Small intestine (tissue), 7 donors: ENCODE measurements at regions not wholly inside any gene's neighbourhood (a gene's known extent, or its start where the extent isn't known, plus 50 kb on each side); places are given as distances from the start of the nearest gene placed in this dataset.

ENCODE experiments used
- DNase-seq, 2 donors: peaks; one replicate each; pipeline versions ENCODE4 v3.0.0 to v3.0.0-alpha.2; 2013
- FAIRE-seq: peaks from 2 replicates; lab custom pipeline; 2012; peaks lifted over from hg19 to GRCh38; lab: Jason Lieb, UNC
- H3K27ac ChIP-seq, 3 donors: one replicate each; pipeline ENCODE4 v1.5.1; 2013; ENCODE audit warnings: low read length in 2 of 3, mild to moderate bottlenecking in 2 of 3, control low read depth in 1 of 3, inconsistent platforms in 1 of 3, low read depth in 1 of 3, moderate library complexity in 1 of 3
- H3K27me3 ChIP-seq, 3 donors: one replicate each; pipeline ENCODE4 v1.6.1; 2013; ENCODE audit warnings: low read length in 3 of 3, inconsistent platforms in 1 of 3; ENCODE audit not compliant: control insufficient read depth in 3 of 3, insufficient read depth in 3 of 3
- H3K36me3 ChIP-seq, 3 donors: one replicate each; pipeline ENCODE4 v1.6.1; 2013; ENCODE audit warnings: low read length in 3 of 3, inconsistent platforms in 1 of 3, low read depth in 1 of 3, mild to moderate bottlenecking in 1 of 3, moderate library complexity in 1 of 3; ENCODE audit not compliant: control insufficient read depth in 3 of 3, insufficient read depth in 2 of 3
- H3K4me1 ChIP-seq, 3 donors: one replicate each; pipeline ENCODE4 v1.6.1; 2013; ENCODE audit warnings: low read length in 2 of 3, inconsistent platforms in 1 of 3, low read depth in 1 of 3, mild to moderate bottlenecking in 1 of 3, moderate library complexity in 1 of 3; ENCODE audit not compliant: control insufficient read depth in 3 of 3, insufficient read depth in 2 of 3
- H3K4me3 ChIP-seq, 3 donors: one replicate each; pipeline ENCODE4 v1.5.1; 2013; ENCODE audit warnings: low read length in 3 of 3, control low read depth in 1 of 3, inconsistent platforms in 1 of 3, low read depth in 1 of 3, mild to moderate bottlenecking in 1 of 3, moderate library complexity in 1 of 3
- H3K9me3 ChIP-seq, 2 donors: one replicate each; pipeline ENCODE4 v1.6.1; 2013; ENCODE audit warnings: low read depth in 1 of 2, low read length in 1 of 2; ENCODE audit not compliant: control insufficient read depth in 2 of 2, insufficient read depth in 1 of 2
- whole genome bisulfite sequencing, 3 donors: extraction: QIAGEN DNeasy Blood & Tissue Kit; methylation state at CpG; one replicate each; pipeline ENCODE4 v1.1.7; 2013; 5-methylcytosine and 5-hydroxymethylcytosine counted together
- donor health status: healthy with polysubstance abuse.
- donor health status: control.
- donor health status: control.
- donor health status: Bipolar disorder and iron deficiency.
- donor health status: healthy.

DNA sequence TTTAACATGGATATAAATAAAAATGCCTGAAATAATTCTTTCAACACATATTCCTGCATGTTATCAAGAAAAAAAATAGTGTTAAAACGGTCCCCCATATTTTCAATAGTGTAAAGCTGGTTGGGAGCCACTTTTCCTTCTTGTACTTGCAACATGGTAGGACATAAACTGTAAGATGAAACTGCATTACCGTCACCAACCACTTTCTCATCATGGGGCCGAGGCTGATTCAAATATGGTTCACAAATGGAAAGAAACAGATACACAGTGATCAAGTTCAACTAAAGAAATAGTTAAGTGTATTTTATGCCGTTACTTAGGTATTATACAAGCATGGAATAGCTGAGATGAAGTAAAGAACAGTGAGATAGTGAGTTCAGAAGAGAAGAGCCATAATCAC is 360.7 kb downstream of the ZEB2 start:
- H3K4me3 ChIP-seq = no peak overlapping the region
- H3K9me3 ChIP-seq = no peaks in the 10 kb centered on the region
- FAIRE-seq (no peak), DNase-seq (no peak)
- no peaks in the 10 kb centered on the region for H3K36me3 ChIP-seq
- H3K4me1 ChIP-seq = peaks cover 0 to 2% (median 0%) of the 10 kb centered on the region in 3 donors
- WGBS, 3 donors = 89 to 92% (median 89%) methylated on average over 4 of the region's 4 CpGs
- no peak overlapping the region for H3K27ac ChIP-seq
- no peaks in the 10 kb centered on the region for H3K27me3 ChIP-seq

DNA sequence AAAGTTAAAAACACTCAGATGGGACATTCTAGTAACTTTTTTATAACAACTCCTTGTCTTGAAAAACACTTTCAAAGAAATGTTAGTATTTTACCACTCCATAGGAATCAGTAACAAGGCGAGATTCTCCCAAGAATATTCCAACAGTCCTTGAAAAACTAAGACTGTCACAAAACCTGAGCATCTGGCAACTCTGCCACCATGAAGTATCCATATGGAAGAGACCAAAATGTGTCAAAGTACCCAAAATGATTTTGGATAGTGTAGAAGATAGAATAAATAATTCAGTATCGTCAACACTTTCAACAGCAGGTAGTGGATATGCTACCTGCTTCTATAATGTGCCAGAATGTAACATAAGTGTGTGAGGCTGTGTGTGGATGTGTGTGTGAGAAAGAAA is 361.8 kb downstream of the ZEB2 start:
- Histone ChIP-seq H3K27me3 (no peaks in the 10 kb centered on the region), H3K9me3 (no peaks in the 10 kb centered on the region), H3K4me3 (no peak overlapping the region), H3K36me3 (no peaks in the 10 kb centered on the region), H3K4me1 (no peaks in the 10 kb centered on the region), H3K27ac (no peak overlapping the region)
- FAIRE-seq (no peak), DNase-seq (no peak)
- 95% methylated on average over 2 of the region's 2 CpGs for WGBS, 3 donors

DNA sequence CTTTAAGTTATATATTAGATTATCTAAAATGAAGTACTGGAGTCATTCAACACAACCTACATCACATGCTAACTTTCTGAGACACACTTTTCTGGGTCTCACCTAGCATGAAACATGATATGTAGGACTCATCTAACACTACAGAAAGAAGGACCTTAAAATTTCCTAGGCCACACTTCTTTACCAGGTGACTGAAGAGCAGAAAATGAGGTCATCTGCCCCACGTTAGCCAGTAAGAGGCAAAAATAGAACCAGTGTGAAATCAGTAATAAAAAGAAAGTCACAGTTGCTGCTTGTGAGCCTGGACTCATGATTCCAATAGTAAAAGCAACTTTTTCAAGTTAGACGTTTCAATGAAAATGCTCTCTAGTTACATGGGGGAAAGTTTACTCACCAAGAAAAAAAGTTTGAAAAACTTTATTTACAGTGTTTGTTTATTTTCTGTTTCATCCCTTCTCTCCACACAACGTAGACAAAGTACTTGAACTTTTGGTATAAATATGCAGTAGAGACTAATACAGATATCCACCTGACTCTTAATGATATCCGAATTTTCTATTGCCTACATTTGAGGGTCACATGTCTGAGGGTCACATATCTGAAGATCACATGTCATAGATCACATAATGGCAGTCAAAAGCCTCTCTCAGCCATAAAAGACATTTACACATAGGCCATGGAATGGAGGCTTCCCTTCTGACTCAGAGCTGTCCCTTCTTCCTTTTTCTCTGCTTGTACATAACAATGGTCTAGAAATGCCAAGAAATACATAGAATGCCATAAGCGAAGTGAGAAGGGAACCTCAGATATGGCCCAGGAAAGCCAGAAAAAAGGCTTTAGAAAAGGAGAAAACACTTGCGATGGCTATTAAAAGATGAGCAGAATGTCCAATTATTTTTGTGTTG is 362.9 kb downstream of the ZEB2 start:
- DNase-seq (no peak), FAIRE-seq (no peak)
- Histone ChIP-seq H3K36me3 (no peaks in the 10 kb centered on the region), H3K9me3 (no peaks in the 10 kb centered on the region), H3K27ac (no peak overlapping the region), H3K4me1 (no peaks in the 10 kb centered on the region), H3K4me3 (no peak overlapping the region), H3K27me3 (no peaks in the 10 kb centered on the region)
- 81 to 86% (median 86%) methylated on average over 6 of the region's 6 CpGs for WGBS, 3 donors

DNA sequence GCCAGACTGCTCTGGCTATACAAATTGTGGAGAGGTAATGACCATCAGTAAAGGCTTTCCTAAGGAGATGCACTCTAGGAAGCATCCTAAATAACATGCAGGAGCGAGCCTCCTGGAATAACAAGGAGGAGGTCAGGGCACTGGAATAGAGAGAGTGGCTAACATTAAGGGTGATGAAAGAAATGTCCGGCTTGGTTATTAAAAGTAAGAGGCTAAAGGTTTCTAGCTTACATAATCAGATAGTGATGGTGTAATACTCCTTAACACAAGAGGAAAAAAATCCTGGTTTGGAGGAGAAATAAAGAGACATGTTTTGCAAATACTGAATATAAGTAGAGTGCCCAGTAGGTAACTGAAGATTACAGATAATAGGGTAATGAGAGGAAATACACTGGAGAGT is 365.7 kb downstream of the ZEB2 start:
- Histone ChIP-seq H3K27me3 (no peaks in the 10 kb centered on the region), H3K9me3 (no peaks in the 10 kb centered on the region), H3K27ac (no peak overlapping the region), H3K4me3 (no peak overlapping the region), H3K4me1 (no peaks in the 10 kb centered on the region), H3K36me3 (no peaks in the 10 kb centered on the region)
- DNase-seq = no peak
- FAIRE-seq = no peak
- 92 to 93% (median 92%) methylated on average over 2 of the region's 2 CpGs for WGBS, 3 donors

DNA sequence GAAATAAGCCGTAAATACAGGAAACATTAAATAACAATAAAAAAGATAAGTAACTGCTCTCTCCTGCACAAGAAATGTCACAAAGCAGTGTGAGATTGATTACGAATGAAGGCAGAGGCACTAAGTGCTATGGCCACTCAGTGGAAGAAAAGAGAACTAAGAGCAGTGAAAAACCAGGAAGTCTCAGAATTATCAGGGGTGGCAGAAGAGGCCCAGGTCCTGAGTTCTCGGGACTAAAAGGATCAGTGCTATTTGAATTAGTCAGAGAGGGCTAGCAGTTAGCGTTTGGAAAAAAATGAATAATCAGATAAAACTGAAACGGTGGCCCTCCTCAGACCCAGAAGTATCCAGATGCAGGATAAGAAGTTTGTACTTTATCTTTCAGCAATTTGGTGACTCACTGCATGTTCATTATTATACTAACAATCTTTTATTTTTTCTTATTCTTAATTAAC is 367.1 kb downstream of the ZEB2 start:
- FAIRE-seq (no peak), DNase-seq (peak in 1 of 2 donors; percentile 23)
- H3K27ac ChIP-seq = no peak overlapping the region
- H3K36me3 ChIP-seq = no peaks in the 10 kb centered on the region
- 51 to 62% (median 59%) methylated on average over 5 of the region's 5 CpGs for whole genome bisulfite sequencing, 3 donors
- no peaks in the 10 kb centered on the region for H3K4me1 ChIP-seq
- H3K4me3 ChIP-seq = no peak overlapping the region
- no peaks in the 10 kb centered on the region for H3K9me3 ChIP-seq
- no peaks in the 10 kb centered on the region for H3K27me3 ChIP-seq

DNA sequence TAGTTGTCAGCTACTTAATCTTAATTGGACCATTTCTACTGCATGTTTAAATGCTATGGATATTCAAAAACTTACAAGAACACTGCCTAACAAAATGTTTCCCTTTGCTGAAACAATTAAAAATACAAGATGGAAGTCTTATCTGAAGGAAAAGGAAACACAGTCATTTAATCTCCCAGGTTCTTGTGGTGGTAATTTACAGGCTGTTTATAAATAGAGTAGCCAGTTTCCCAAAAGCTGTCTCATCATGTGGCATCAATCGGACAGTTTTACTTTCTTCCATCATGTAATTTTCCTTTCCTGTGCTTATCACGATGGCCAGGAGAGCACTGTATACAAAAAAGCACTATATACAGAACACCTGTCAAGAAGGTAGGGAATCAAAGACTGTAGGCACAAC is 368.1 kb downstream of the ZEB2 start:
- no peaks in the 10 kb centered on the region for H3K27me3 ChIP-seq
- FAIRE-seq = no peak
- no peaks in the 10 kb centered on the region for H3K36me3 ChIP-seq
- H3K9me3 ChIP-seq = no peaks in the 10 kb centered on the region
- H3K4me1 ChIP-seq = no peaks in the 10 kb centered on the region
- no peak overlapping the region for H3K27ac ChIP-seq
- WGBS, 3 donors = 75 to 89% (median 81%) methylated on average over 2 of the region's 2 CpGs
- H3K4me3 ChIP-seq = no peak overlapping the region
- no peak for DNase-seq

DNA sequence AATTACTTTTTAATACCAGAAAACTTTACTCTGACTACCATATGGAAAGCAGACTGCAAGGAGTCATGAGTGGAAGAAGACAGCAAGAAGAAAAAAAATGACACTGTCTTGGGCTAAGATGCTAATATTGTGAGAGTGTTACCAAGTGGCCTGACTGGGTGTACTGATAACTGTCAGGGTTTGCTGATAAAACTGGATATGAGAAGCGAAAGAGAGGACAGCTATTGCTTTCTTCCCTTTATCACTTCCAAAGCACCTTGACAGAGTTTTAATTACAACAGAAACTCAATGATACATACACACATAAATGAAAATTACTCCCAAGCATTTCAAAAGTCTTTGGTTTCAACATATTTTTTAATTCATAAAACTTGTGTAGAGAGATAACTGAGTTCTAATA is 368.5 kb downstream of the ZEB2 start:
- no peaks in the 10 kb centered on the region for H3K4me1 ChIP-seq
- DNase-seq (no peak), FAIRE-seq (no peak)
- no peaks in the 10 kb centered on the region for H3K36me3 ChIP-seq
- no peaks in the 10 kb centered on the region for H3K27me3 ChIP-seq
- WGBS, 3 donors = 81 to 84% (median 84%) methylated on average over 1 of the region's 1 CpG
- no peak overlapping the region for H3K27ac ChIP-seq
- no peaks in the 10 kb centered on the region for H3K9me3 ChIP-seq
- no peak overlapping the region for H3K4me3 ChIP-seq

DNA sequence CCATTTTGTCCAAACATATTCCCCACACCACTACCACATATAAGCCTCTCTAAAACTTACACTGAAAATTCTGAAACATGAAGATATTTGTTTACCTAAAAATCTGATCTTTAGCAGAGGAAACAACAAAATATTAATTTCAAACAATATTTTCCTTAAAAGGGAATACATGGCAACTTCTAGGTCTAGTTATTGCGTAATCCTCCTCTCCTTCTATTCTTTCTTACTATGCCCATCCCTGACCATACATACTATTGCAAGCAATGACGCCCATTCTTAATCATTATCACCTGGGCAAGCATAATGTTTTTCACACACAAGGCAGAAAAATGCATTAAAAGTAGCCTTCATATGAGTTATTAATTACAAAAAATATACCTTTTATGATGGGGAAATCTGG is 372.6 kb downstream of the ZEB2 start:
- no peaks in the 10 kb centered on the region for H3K9me3 ChIP-seq
- DNase-seq (no peak), FAIRE-seq (no peak)
- H3K4me3 ChIP-seq = no peak overlapping the region
- H3K4me1 ChIP-seq = no peaks in the 10 kb centered on the region
- WGBS, 3 donors = 72 to 97% (median 90%) methylated on average over 2 of the region's 2 CpGs
- H3K27me3 ChIP-seq = no peaks in the 10 kb centered on the region
- no peaks in the 10 kb centered on the region for H3K36me3 ChIP-seq
- H3K27ac ChIP-seq = no peak overlapping the region
